Right lobe of liver (tissue), 4 donors: ENCODE measurements at regions not wholly inside any gene's neighbourhood (a gene's known extent, or its start where the extent isn't known, plus 50 kb on each side); places are given as distances from the start of the nearest gene placed in this dataset.

Source experiments
- CTCF ChIP-seq, 4 donors: fragments of 200-600 bp in 3 of 4; fragments of 450-650 bp in 1 of 4; IDR thresholded peaks; one replicate each; pipeline versions ENCODE4 v1.5.1 to v1.8.0; 2016 to 2022; ENCODE audit warnings: antibody characterized with exemption in 4 of 4, mild to moderate bottlenecking in 2 of 4
- POLR2A ChIP-seq: fragments of 450-650 bp; IDR thresholded peaks from one replicate; pipeline ENCODE4 v1.6.1; 2017; ENCODE audit warnings: antibody characterized with exemption, mild to moderate bottlenecking
- donor health status: DM: no; HTN: no; CAD: no.
- donor health status: DM: no; HTN: no; CAD: no.
- donor health status: DM: no; HTN: yes; CAD: no.

GRCh38 chr5:41638685-41639084 is 128.3 kb upstream of the PLCXD3 start:
- TF ChIP-seq CTCF (IDR thresholded peaks at IDR 0.05) (no peak), POLR2A (no peak)
